ENCODE measurements at regions not wholly inside any gene's neighbourhood (a gene's known extent, or its start where the extent isn't known, plus 50 kb on each side); places are given as distances from the start of the nearest gene placed in this dataset.

- Histone ChIP-seq H3K27me3 (replicated peaks; ENCODE audit: insufficient read depth, low read length) (no peaks in the 10 kb centered on the region), H3F3A (ENCODE audit: insufficient read depth, low read length) (no peaks in the 10 kb centered on the region), H3K79me2 (ENCODE audit: low read length) (no peaks in the 10 kb centered on the region), H3K27ac (ENCODE audit: low read length) (no peak overlapping the region), H3K36me3 (replicated peaks; ENCODE audit: insufficient read depth, low read length) (no peaks in the 10 kb centered on the region), H3K4me1 (ENCODE audit: low read length) (no peaks in the 10 kb centered on the region), H3K4me3 (ENCODE audit: low read length) (no peak overlapping the region), H2AFZ (ENCODE audit: low read length) (no peak overlapping the region), H3K9ac (ENCODE audit: low read length) (no peak overlapping the region), H3K9me2 (replicated peaks; ENCODE audit: insufficient read depth, low read length) (no peaks in the 10 kb centered on the region), H4K20me1 (ENCODE audit: insufficient read depth, low read length) (no peaks in the 10 kb centered on the region), H3K9me3 (replicated peaks; ENCODE audit: insufficient read depth, low read length) (no peaks in the 10 kb centered on the region), H3K4me2 (ENCODE audit: low read depth, low read length) (no peak overlapping the region)
- no peak for DNase-seq
- no peak for TF ChIP-seq CTCF (IDR thresholded peaks at IDR 0.05; ENCODE audit: low read length)
These were observed 72.3 kb upstream of the SNTG2 start for GRCh38 chr2:878245-878930.

DNA sequence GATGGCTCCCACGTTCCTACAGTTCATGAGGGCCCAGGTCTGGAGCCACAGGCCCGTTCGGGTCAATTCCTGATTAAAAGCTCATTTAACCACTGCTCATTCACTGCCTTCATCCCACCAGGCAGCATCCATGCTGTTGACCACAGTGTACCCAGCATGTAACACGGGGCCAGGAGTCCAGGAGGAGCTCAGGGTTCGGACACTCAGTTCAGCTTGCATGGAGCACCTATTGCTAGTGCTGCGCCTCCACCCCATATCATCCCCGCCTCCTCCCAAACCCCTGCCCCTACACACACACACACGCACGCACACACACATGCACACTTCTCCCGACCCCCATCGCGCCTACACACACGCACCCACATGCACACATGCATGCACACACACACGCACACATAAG is 72.9 kb upstream of the SNTG2 start:
- no peaks in the 10 kb centered on the region for H3F3A ChIP-seq (ENCODE audit: insufficient read depth, low read length)
- no peaks in the 10 kb centered on the region for H3K9me2 ChIP-seq (replicated peaks; ENCODE audit: insufficient read depth, low read length)
- H3K27ac ChIP-seq (ENCODE audit: low read length) = no peak overlapping the region
- H3K36me3 ChIP-seq (replicated peaks; ENCODE audit: insufficient read depth, low read length) = no peaks in the 10 kb centered on the region
- H3K9me3 ChIP-seq (replicated peaks; ENCODE audit: insufficient read depth, low read length) = no peaks in the 10 kb centered on the region
- H3K4me3 ChIP-seq (ENCODE audit: low read length) = no peak overlapping the region
- no peak for DNase-seq
- no peaks in the 10 kb centered on the region for H3K4me1 ChIP-seq (ENCODE audit: low read length)
- no peak for TF ChIP-seq EZH2 (optimal IDR thresholded peaks at IDR 0.05; ENCODE audit: low read depth, low read length)
- TF ChIP-seq EZH2phosphoT487 (IDR thresholded peaks at IDR 0.05; ENCODE audit: low read length) = no peak
- TF ChIP-seq CTCF (IDR thresholded peaks at IDR 0.05; ENCODE audit: low read length) = no peak
- H2AFZ ChIP-seq (ENCODE audit: low read length) = no peak overlapping the region
- H3K27me3 ChIP-seq (replicated peaks; ENCODE audit: insufficient read depth, low read length) = no peaks in the 10 kb centered on the region
- H3K9ac ChIP-seq (ENCODE audit: low read length) = no peak overlapping the region
- no peaks in the 10 kb centered on the region for H4K20me1 ChIP-seq (ENCODE audit: insufficient read depth, low read length)
- H3K79me2 ChIP-seq (ENCODE audit: low read length) = no peaks in the 10 kb centered on the region
- no peak overlapping the region for H3K4me2 ChIP-seq (ENCODE audit: low read depth, low read length)

GRCh38 chr2:875687-876615 is 74.7 kb upstream of the SNTG2 start:
- Histone ChIP-seq H3K9me3 (replicated peaks; ENCODE audit: insufficient read depth, low read length) (no peaks in the 10 kb centered on the region), H3K27me3 (replicated peaks; ENCODE audit: insufficient read depth, low read length) (no peaks in the 10 kb centered on the region), H3K4me1 (ENCODE audit: low read length) (no peaks in the 10 kb centered on the region), H3K9ac (ENCODE audit: low read length) (no peak overlapping the region), H3K27ac (ENCODE audit: low read length) (no peak overlapping the region), H3K79me2 (ENCODE audit: low read length) (no peaks in the 10 kb centered on the region), H3K4me3 (ENCODE audit: low read length) (no peak overlapping the region), H2AFZ (ENCODE audit: low read length) (no peak overlapping the region), H3F3A (ENCODE audit: insufficient read depth, low read length) (no peaks in the 10 kb centered on the region), H3K36me3 (replicated peaks; ENCODE audit: insufficient read depth, low read length) (no peaks in the 10 kb centered on the region), H4K20me1 (ENCODE audit: insufficient read depth, low read length) (no peaks in the 10 kb centered on the region), H3K9me2 (replicated peaks; ENCODE audit: insufficient read depth, low read length) (no peaks in the 10 kb centered on the region), H3K4me2 (ENCODE audit: low read depth, low read length) (no peak overlapping the region)
- DNase-seq = no peak
- TF ChIP-seq EZH2 (optimal IDR thresholded peaks at IDR 0.05; ENCODE audit: low read depth, low read length) (no peak), EZH2phosphoT487 (IDR thresholded peaks at IDR 0.05; ENCODE audit: low read length) (no peak), CTCF (IDR thresholded peaks at IDR 0.05; ENCODE audit: low read length) (no peak)

Data from MM.1S (cell line).